Epidermal melanocyte (primary cell): ENCODE measurements at regions not wholly inside any gene's neighbourhood (a gene's known extent, or its start where the extent isn't known, plus 50 kb on each side); places are given as distances from the start of the nearest gene placed in this dataset.

Experiments used
- DNase-seq: peaks from one replicate; pipeline ENCODE4 v3.0.0; 2011; ENCODE audit warnings: low spot score; ENCODE audit not compliant: insufficient read length

DNA sequence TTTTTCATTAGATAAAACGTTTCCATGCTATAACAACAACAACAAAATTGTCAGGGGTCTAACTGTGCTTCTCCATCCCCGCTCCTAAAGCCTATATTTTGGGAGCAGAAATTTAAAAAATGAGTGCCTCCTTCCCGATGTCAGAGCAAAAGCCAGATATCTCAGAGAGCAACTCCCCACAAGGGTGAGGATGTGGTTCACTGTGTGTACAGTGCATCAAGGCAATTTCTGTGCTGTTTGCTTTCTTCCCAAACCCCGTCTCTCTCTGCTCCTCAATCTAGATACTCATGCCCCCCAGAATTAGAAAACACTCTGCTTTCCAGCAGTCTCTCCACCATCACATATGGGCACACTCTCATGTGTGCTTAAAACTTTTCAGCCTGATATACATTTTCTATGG lies 76.7 kb upstream of the MBNL1 start:
- no peak for DNase-seq

DNA sequence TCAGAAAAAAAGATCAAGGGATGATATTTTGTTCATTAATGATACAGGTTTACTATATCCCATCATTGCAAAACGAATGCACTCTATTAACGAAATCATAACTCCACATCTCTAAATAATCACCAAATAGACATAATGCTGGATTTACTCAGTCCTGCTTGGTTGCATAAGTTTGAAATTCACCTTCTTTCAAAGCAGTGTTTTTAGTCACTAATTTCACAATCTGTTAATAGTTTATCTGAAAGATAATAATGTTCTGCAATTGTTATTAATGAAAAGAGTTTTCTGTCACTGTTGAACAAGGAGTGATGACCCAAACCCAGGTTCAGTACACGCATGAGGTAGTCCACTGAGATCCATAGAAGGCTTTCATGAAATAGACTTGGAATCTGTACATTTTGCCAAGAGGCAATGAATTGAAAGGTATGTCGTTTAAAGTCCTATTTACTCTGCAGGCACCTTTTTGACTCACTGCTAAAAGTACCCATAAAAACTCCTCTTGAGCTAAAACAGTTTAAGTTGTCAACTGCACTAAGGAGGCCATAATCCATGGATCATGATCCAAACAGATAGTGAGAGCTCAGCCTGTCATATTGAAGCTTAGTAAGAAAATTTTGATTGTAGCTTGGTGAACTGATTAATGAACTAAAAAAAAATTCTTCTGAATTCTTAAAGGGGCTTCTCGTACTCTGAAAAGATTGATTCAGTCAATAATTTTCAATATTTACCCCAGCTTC lies 75.6 kb upstream of the MBNL1 start:
- DNase-seq: no peak

DNA sequence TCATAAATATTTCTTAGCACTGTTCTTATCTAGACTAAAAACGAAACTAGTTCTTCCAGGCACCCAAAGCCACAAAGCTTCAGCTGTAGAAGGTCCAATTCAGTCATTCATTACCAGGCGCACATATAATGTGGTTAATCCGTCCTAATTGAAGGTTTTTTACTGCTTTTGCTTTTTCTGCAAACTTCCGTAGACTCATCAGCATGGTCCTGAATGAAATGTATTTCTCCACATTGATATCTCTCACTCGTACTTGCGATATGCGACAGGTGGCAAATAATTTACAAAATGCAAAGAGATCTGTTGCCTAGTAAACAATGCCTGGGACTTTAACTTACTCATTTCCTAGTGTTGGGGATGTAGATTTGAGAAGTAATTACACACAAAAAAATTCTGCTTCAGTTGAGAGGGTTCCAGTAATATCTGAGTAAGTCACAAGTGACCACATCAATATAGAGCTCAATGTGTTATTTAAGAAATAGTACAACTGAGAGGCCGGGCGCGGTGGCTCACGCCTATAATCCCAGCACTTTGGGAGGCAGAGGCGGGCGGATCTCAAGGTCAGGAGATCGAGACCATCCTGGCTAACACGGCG lies 75.0 kb upstream of the MBNL1 start:
- DNase-seq: no peak

DNA sequence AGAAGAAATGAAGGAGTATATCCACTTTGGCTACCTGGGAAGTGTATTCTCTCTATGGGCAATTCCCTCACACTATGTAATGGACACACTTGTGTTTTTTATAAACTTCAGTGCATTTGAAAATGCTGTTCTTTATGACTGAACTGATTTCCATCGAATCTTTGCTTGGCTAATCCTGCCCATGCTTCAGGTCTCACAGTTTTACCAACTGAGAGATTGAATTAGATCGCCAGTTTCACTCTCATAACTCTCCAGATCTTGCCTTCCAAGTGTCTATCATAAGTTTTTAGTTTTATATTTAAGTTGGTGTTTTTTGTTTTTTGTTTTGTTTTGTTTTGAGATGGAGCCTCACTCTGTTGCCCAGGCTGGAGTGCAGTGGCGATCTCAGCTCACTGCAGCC lies 73.5 kb upstream of the MBNL1 start:
- no peak for DNase-seq

DNA sequence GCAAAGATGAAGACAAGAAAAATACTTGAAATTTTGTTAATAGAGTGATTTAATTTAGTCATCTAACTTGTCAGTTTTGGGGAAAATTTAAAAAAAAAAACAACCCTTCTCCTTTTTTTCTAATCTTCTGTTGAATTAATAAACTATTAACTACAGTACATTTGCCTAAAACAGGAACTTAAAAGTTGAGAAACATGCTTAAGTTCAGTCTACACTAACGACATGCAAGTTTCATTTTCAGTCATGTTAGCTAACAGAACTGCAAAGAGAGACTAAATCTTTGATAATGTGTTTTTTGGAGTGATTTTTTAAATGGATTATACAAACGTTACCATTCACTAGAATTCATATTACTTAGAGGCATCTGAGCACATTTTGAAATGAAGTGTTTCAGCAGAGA lies 71.9 kb upstream of the MBNL1 start:
- DNase-seq: no peak

DNA sequence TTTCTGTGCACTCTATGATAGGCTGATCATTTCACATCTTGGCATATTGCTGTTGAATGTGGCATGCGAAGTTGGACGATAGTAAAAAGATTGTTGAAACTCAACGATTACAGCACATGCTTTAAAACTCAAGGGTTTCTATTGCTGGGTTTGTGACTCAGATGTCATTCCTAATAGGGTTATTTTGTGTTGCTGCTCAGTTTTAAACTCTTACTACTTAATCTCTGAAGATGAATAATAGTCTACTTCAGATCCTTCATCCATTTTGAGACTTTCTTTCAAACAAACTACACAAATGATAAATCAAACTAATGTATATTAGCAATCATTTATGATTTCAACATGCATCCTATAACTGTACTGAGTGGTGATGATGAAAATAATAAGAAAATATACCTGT lies 71.3 kb upstream of the MBNL1 start:
- DNase-seq: no peak

DNA sequence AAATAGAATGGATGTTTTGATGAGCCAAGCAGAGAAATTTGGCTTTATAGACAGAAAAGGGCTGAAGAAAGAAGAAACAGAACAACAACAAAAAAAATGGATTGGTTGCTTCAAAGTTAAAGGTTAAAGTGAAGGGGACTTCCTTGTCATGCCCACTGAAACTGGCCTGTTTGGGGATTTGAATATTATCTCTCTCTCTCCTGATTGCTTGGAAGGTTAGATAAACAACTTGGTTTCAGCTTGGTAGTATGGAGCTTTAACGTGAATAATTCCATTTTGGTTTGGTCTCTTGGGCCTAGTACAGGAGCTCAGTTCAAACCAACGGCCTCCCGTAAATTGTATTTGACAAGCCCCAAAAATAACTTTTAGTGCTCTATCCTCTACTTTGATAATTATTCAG lies 70.8 kb upstream of the MBNL1 start:
- no peak for DNase-seq

DNA sequence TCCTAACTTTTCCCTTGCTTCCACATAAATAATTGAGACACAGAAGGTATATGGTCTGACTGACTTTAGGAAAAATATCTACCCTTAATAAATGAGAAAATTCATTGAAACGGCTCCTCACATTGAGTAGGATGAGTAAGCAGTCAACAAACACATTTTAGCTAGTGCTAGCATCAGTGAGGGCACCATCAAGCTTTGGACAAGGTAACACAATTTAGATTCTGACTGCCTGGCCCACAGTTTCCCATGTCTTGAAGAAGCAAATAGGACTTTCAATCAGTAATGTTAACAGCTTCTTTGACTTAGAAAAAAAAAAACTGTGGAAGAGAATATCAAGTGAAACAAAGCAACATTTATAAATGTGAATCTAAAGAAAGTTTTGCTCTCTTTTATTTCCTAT lies 70.1 kb upstream of the MBNL1 start:
- no peak for DNase-seq

DNA sequence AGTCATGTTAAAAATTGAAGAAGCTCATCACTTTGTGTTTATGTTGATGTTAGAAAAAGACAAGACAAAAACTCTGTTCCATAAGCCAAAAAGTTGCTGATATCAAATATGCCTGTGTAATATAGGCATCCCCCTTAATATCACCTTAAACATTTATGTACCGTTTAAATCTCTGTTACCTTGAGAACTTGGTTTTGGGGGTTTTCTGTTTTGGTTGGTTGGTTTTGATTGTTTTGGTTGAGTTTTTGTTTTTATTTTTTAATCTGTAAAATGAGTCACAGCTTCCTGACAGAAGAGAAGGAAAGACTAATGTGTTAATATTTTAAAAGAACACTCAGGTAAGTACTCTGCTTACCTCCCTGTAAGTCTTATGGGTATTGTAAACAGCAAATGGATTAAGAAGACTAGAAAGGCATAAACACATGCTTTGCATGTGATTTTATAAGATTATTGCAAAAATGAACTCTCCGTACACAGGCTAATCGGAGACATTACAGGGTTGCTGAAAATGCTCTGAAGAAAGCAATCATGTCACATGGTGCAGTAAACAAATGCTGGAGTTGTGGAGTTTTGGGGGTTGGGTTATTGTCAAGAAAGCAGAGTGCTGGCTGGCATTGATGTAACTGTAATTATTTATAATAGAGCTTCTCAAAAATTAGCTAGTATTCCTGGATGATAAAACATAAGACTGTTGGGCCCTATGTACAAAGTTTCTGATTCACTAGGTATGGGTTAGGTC lies 69.5 kb upstream of the MBNL1 start:
- no peak for DNase-seq

DNA sequence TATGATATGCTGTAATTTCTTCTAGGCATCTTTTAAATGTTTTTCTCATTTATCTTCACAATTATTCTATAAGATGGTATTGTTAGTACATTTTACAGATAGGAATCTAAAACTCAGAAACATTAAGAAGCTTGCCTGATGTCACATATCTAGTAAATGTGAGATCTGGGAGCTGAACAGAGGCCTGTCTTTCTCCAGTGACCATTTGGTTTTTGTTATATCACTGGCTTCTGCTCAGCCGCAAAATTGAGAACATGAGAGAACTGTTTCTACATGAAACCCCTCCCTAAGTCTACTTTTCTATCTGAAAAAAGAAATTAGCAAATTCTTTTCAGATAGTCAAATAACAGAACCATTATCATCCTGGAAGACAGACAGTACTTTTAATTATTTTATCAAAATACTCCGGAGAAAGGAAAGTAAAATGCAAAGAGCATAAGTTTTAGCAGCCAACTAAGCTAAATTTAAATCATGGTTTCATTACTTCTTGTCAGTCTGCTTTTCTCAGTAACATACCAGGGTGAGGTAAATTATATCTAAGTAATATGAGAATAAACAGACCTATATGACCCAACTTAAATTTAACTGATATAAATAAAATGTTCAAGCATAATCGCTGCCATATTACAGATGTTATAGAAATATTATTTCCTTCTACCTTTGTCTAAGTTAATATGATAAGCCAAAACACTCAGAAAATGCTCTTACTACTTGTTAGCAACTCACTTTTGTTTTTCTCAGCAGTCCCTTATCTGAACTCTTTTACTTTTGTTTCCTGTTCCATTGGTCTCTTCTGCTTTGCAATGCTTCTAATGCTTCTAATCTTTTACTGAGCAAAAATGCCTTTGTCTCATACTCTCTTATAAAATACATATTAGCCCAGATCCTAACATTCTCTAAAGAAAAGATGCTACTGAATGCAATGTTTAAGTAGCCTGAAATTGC lies 68.0 kb upstream of the MBNL1 start:
- no peak for DNase-seq

DNA sequence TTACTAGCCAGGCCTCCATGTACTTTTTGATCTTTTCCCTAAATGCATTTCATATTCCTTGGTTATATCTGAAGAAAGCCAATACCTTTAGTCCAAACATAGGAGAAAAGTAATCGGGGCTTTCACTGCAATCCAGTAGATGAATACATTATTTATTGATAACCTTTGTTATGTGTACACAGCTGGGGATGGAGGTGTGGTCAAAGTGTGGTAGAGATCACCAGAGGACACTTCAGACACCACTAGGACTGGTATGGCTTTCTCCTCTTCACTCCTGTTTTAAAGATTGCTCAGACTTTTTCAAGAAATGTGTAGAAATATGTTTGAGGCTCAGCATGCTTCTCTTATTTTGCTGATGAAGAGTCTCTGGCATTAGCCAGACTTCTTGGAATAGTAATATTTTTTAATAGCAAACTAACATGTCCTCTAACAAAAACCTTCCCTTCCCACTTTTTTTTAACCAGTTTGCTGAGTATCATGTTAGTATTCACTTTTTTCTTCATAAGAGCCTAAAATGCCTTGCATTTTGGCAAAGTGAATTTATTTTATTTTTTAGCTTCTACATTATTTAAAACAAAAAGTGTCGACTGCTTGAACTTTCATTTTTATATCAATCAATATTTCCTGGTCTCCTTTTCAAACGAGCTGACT lies 65.6 kb upstream of the MBNL1 start:
- no peak for DNase-seq

DNA sequence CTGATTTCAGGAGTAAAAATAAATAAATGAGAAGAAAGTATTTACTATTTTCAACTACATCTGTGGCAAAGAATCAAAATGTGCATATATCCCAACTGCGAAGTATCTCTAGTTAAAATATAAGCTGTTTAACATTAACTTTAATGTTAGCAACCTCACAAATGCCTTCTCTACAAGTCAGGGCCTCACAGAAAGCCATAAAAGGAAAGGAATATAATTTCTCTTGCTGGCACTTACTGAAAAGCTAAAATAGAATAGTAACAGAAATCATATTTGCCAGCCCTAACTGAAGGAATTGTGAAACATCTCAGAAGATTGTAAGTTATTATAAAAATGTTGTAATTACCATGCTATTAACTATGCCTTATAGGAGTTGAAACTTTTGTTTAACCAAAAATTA lies 65.1 kb upstream of the MBNL1 start:
- DNase-seq: no peak

DNA sequence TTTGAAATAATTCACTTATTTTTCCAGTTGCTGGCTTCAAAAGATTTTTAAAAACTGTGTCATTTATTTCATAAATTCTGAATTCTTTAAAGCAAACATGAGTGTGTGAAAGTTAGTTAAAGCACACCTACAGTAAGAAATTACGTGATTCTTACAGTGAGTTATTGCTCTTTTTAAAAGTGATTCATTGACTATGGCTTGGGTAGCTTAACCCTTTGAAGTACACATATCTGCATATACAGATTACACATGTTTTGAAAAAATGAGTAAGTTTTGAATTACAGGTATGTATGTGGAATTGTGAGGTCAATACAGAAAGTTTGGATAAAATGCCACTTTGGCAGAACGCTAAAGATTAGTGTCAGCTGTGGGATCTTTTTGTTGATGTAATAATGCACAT lies 64.5 kb upstream of the MBNL1 start:
- DNase-seq: no peak

DNA sequence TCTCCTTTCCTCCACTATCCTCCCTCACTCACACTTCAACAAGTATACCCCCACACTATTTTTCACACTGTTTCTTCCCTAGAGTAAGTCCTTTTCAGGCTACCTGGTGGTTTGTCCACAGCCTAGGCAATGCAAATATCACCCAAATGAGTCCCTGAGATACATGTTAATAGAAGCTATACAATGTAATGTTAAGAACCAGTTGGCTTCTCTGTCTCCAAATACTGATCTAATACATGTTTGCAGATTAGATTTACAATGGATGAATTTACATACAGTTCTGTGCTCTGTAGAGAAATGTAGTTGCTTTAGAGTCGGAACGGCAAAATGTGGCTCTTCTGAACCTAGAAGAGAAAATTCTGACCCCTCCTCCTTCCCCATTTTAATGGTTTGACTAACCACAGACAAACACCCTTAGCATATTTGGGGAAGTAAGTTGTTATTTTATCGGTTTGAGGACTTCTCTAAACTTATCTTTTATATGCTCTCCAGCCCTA lies 63.6 kb upstream of the MBNL1 start:
- no peak for DNase-seq

DNA sequence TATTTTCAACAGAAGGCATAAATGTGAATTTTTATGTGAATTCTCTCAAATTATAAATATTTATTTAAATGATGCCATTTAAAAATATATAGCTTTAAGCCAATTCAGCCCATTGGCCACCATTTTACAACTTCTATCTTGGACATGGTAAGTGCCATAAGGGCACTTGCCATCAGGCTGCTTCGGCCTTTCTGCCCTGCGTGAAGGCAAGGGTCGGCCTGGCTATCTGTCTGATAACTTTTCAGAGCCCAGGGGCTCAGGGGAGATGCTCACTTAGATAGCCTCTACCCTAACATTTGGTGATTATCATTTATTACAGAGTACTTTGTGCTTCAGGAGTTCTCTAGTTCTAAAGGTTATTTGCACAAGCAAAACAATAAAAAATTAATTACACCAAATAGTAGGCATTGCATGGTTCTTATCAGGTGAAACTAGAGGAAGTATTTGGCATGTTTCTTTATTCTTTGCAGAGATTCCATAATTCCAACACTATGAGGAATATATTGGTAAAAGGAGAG lies 62.4 kb upstream of the MBNL1 start:
- no peak for DNase-seq

DNA sequence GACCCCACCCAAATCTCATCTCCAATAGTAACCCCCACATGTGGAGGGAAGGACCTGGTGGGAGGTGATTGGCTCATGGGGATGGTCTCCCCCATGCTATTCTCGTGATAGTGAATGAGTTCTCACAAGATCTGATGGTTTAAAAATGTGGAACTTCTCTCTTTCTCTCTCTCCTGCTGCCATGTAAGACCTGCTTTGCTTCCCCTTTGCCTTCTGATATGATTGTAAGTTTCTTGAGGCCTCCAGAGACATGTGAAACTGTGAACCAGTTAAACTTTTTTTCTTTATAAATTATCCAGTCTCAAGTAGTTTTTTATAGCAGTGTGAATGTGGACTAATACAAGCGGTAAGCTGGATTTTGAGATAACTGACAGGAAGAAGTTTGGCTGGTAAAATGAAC lies 60.3 kb upstream of the MBNL1 start:
- DNase-seq: no peak

DNA sequence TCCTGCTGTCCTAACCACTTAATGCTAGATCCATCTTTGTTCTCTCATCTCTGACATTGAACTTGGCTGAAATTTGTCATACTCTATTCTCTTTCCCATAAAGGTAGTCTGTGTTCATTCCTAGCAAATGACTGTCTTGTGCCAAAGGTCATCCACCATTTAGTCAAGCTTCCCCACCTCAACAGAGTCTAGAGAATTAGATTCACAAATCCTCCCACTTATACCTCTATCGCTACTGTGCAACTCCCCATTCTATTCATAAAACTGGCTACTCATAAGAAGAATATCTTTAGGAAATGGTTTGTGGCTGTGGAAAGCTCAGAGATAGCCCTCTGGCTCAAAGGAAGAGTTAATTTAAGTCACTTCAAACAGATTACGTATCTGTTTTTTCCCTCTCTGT lies 59.7 kb upstream of the MBNL1 start:
- DNase-seq: no peak

DNA sequence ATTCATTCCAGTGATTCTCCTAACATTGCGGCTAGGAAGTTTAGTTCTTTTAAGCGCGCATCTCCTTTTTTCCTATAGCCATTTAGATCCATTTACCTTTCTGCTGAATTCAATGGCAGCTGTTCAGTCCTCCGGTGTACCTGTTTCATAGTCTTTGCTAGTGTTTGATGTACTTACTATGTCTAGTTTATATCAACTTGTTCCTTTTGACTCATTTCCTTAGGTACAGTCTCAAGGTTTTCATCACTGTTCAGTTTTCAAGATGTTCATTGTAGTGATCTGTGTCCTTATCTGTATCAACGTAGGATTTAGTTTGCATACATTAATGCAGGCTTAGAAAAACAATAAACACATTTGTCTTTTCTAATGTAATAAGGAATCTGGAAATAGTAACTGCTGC lies 59.0 kb upstream of the MBNL1 start:
- no peak for DNase-seq

DNA sequence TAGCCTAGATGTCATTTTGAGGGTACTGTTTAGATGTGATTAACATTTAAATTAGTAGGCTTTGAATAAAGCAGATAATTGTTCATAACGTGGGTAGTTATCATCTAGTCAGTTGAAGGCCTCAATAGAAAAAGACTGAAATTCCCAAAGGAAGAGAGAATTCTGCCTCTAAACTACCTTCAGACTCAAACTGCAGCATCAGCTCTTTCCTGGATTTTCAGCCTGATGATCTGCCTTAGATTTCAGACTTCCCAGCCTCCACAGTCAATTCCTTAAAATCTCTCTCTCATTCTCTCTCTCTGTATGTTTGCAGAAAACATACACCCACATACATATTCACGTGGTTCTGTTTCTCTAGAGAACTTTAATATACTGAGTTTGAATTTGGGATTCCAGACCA lies 58.0 kb upstream of the MBNL1 start:
- DNase-seq: no peak

DNA sequence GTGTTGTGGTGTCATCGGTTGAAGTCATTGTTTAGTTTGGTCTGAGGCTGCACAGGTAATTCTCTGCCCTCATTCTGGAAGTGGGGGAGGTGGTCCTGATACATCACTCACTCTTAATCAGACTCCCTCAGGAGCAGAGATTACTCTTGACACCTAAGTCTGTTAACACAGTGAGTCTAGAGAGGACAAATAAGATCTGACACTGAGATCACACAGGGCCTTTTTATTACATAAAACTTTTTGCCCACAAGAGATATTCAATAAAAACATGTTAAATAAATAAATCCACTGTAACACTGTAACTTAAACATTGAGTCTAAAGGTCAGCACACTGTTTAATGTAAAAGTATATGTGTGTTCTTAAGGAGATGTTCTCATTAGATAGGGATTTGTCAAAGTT lies 57.1 kb upstream of the MBNL1 start:
- no peak for DNase-seq

DNA sequence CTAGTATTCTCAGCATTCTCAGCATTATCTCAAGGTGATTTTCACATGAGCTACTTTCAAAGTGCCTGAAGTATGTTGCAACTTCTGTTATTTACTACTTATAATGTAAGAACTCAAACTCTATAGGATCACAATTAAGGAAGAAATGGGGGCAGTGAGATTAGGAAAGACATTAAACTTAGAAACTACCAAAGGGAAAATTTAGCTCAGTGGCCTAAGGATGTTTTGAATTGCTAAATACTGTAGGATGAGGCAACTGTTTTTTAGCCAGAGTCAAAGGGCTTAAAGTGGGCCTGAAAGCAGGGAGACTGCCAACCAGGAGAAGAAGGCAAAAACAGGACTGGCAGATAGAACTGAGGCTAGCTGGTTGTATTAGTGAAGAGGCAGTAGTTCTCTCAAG lies 55.5 kb upstream of the MBNL1 start:
- no peak for DNase-seq
